Karpas-422 (cell line): ENCODE measurements at regions not wholly inside any gene's neighbourhood (a gene's known extent, or its start where the extent isn't known, plus 50 kb on each side); places are given as distances from the start of the nearest gene placed in this dataset.

Experiments
- DNase-seq: peaks from one replicate; pipeline ENCODE4 v3.0.0-alpha.2; 2015
- H2AFZ ChIP-seq: fragments of 200-600 bp; sonication (generic); 2 replicates; pipeline ENCODE4 v1.6.1; 2014; ENCODE audit warnings: antibody characterized with exemption, low read length, mixed read lengths
- H3K27ac ChIP-seq: fragments of 200-600 bp; sonication (generic); 2 replicates; pipeline ENCODE4 v1.5.1; 2014; ENCODE audit warnings: mild to moderate bottlenecking, low read length, moderate library complexity
- H3K27me3 ChIP-seq: fragments of 200-600 bp; sonication (generic); 2 replicates; pipeline ENCODE4 v1.6.1; 2014; ENCODE audit warnings: low read length, mixed read lengths
- H3K36me3 ChIP-seq: fragments of 200-600 bp; sonication (generic); 2 replicates; pipeline ENCODE4 v1.6.1; 2014; ENCODE audit warnings: low read length, mixed read lengths; ENCODE audit not compliant: insufficient read depth
- H3K4me1 ChIP-seq: fragments of 200-600 bp; sonication (generic); 2 replicates; pipeline ENCODE4 v1.6.1; 2014; ENCODE audit warnings: mild to moderate bottlenecking, low read length, mixed read lengths
- H3K4me2 ChIP-seq: fragments of 200-600 bp; sonication (generic); 2 replicates; pipeline ENCODE4 v1.6.1; 2014; ENCODE audit warnings: low read length, low read depth, mild to moderate bottlenecking; ENCODE audit not compliant: poor library complexity, severe bottlenecking
- H3K4me3 ChIP-seq: fragments of 200-600 bp; sonication (generic); 2 replicates; pipeline ENCODE4 v1.5.1; 2014; ENCODE audit warnings: mild to moderate bottlenecking, antibody characterized with exemption, low read length, mixed read lengths
- H3K79me2 ChIP-seq: fragments of 200-600 bp; sonication (generic); 2 replicates; pipeline ENCODE4 v1.6.1; 2014; ENCODE audit warnings: mild to moderate bottlenecking, low read length, mixed read lengths
- H3K9ac ChIP-seq: fragments of 200-600 bp; sonication (generic); 2 replicates; pipeline ENCODE4 v1.6.0; 2014; ENCODE audit warnings: low read length
- H3K9me2 ChIP-seq: fragments of 200-600 bp; sonication (generic), shearing (Covaris generic); replicated peaks from 2 replicates; pipeline ENCODE4 v1.6.0; 2014; ENCODE audit warnings: mild to moderate bottlenecking, low read length, moderate library complexity; ENCODE audit not compliant: insufficient read depth
- H3K9me3 ChIP-seq: fragments of 300-700, 200-600 bp; sonication (generic); 2 replicates; pipeline ENCODE4 v1.6.1; 2014; ENCODE audit warnings: low read length, mixed read lengths
- H4K20me1 ChIP-seq: fragments of 200-600 bp; sonication (generic); 2 replicates; pipeline ENCODE4 v1.6.1; 2014; ENCODE audit warnings: mild to moderate bottlenecking, antibody characterized with exemption, low read length, low read depth; ENCODE audit not compliant: insufficient read depth

GRCh38 chr1:188137221-188137620, 1308.5 kb downstream of the PLA2G4A start:
- no peaks in the 10 kb centered on the region for H3K9me2 ChIP-seq
- no peaks in the 10 kb centered on the region for H3K27me3 ChIP-seq
- no peak overlapping the region for H3K4me2 ChIP-seq
- no peak overlapping the region for H3K9ac ChIP-seq
- no peak overlapping the region for H3K27ac ChIP-seq
- no peak overlapping the region for H3K4me3 ChIP-seq
- no peaks in the 10 kb centered on the region for H3K4me1 ChIP-seq
- no peaks in the 10 kb centered on the region for H3K79me2 ChIP-seq
- H3K9me3 ChIP-seq = peaks cover 2% of the 10 kb centered on the region; the same call in 1 of the 2 replicates
- H2AFZ ChIP-seq = no peak overlapping the region
- no peaks in the 10 kb centered on the region for H4K20me1 ChIP-seq
- no peak for DNase-seq
- H3K36me3 ChIP-seq = no peaks in the 10 kb centered on the region

GRCh38 chr1:188140958-188141357, 1312.2 kb downstream of the PLA2G4A start:
- H3K27me3 ChIP-seq = no peaks in the 10 kb centered on the region
- H3K4me3 ChIP-seq = no peak overlapping the region
- no peaks in the 10 kb centered on the region for H4K20me1 ChIP-seq
- H3K9me2 ChIP-seq = no peaks in the 10 kb centered on the region
- DNase-seq = no peak
- H3K4me1 ChIP-seq = no peaks in the 10 kb centered on the region
- H3K4me2 ChIP-seq = no peak overlapping the region
- no peak overlapping the region for H2AFZ ChIP-seq
- H3K79me2 ChIP-seq = no peaks in the 10 kb centered on the region
- H3K9ac ChIP-seq = no peak overlapping the region
- H3K9me3 ChIP-seq = peaks cover 2% of the 10 kb centered on the region; the same call in 1 of the 2 replicates
- no peak overlapping the region for H3K27ac ChIP-seq
- H3K36me3 ChIP-seq = no peaks in the 10 kb centered on the region

GRCh38 chr1:188154196-188154595, 1325.4 kb downstream of the PLA2G4A start:
- H3K36me3 ChIP-seq = no peaks in the 10 kb centered on the region
- H3K27me3 ChIP-seq = no peaks in the 10 kb centered on the region
- H3K4me2 ChIP-seq = no peak overlapping the region
- H3K9me3 ChIP-seq = peaks cover 5% of the 10 kb centered on the region; the same call in 1 of the 2 replicates
- H3K4me3 ChIP-seq = no peak overlapping the region
- no peaks in the 10 kb centered on the region for H3K9me2 ChIP-seq
- no peak overlapping the region for H3K27ac ChIP-seq
- no peaks in the 10 kb centered on the region for H3K79me2 ChIP-seq
- H3K9ac ChIP-seq = no peak overlapping the region
- no peaks in the 10 kb centered on the region for H3K4me1 ChIP-seq
- no peak overlapping the region for H2AFZ ChIP-seq
- no peaks in the 10 kb centered on the region for H4K20me1 ChIP-seq
- no peak for DNase-seq

- Histone ChIP-seq H3K36me3 (no peaks in the 10 kb centered on the region), H3K27ac (no peak overlapping the region)
Observed at GRCh38 chr1:188154761-188155160, 1326.0 kb downstream of the PLA2G4A start.

GRCh38 chr1:188155261-188155660, 1326.5 kb downstream of the PLA2G4A start:
- H3K4me1 ChIP-seq = no peaks in the 10 kb centered on the region
- H3K4me2 ChIP-seq = no peak overlapping the region
- DNase-seq = no peak
- no peaks in the 10 kb centered on the region for H3K36me3 ChIP-seq
- no peak overlapping the region for H2AFZ ChIP-seq
- no peaks in the 10 kb centered on the region for H3K27me3 ChIP-seq
- H3K79me2 ChIP-seq = no peaks in the 10 kb centered on the region
- H3K27ac ChIP-seq = no peak overlapping the region
- peaks cover 5% of the 10 kb centered on the region; the same call in 1 of the 2 replicates for H3K9me3 ChIP-seq
- H4K20me1 ChIP-seq = no peaks in the 10 kb centered on the region
- H3K9me2 ChIP-seq = no peaks in the 10 kb centered on the region
- H3K9ac ChIP-seq = no peak overlapping the region
- H3K4me3 ChIP-seq = no peak overlapping the region

More at GRCh38 chr1:188154761-188155160, 1326.0 kb downstream of the PLA2G4A start:
- Histone ChIP-seq H3K4me1 (no peaks in the 10 kb centered on the region), H3K4me3 (no peak overlapping the region), H3K9me3 (peaks cover 5% of the 10 kb centered on the region; the same call in 1 of the 2 replicates), H3K4me2 (no peak overlapping the region), H3K27me3 (no peaks in the 10 kb centered on the region), H4K20me1 (no peaks in the 10 kb centered on the region), H3K9me2 (no peaks in the 10 kb centered on the region), H3K9ac (no peak overlapping the region), H2AFZ (no peak overlapping the region), H3K79me2 (no peaks in the 10 kb centered on the region)
- DNase-seq = no peak

DNA sequence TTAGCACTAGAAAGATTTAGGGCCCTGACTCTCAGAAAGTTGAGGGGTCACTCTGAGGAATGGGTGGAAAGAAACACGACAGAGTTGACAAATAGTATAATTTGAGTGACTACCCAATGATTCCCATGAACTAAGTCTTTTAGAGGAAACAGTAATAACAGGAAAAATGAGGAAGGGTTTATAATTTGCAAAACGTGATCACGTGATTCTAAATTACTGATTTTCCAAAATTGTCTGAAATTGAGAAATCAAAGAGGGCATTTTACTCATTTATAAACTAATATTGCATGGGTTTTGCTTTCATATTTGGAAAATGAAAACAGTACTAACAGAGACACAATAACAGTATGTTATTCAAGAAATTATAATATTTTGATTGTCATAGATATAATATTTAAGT, 1335.7 kb downstream of the PLA2G4A start:
- Histone ChIP-seq H3K9me2 (no peaks in the 10 kb centered on the region), H3K9me3 (no peaks in the 10 kb centered on the region), H3K36me3 (no peaks in the 10 kb centered on the region), H3K27me3 (no peaks in the 10 kb centered on the region), H3K27ac (no peak overlapping the region), H4K20me1 (no peaks in the 10 kb centered on the region), H3K79me2 (no peaks in the 10 kb centered on the region), H2AFZ (no peak overlapping the region), H3K9ac (no peak overlapping the region), H3K4me2 (no peak overlapping the region), H3K4me3 (no peak overlapping the region), H3K4me1 (no peaks in the 10 kb centered on the region)
- DNase-seq = no peak

- no peaks in the 10 kb centered on the region for H3K9me3 ChIP-seq
- no peaks in the 10 kb centered on the region for H3K9me2 ChIP-seq
- H3K27me3 ChIP-seq = no peaks in the 10 kb centered on the region
- H3K27ac ChIP-seq = no peak overlapping the region
- no peaks in the 10 kb centered on the region for H3K79me2 ChIP-seq
- no peaks in the 10 kb centered on the region for H3K4me1 ChIP-seq
- H3K36me3 ChIP-seq = no peaks in the 10 kb centered on the region
- H3K4me3 ChIP-seq = no peak overlapping the region
- H4K20me1 ChIP-seq = no peaks in the 10 kb centered on the region
- H2AFZ ChIP-seq = no peak overlapping the region
- H3K9ac ChIP-seq = no peak overlapping the region
- DNase-seq = no peak
- H3K4me2 ChIP-seq = no peak overlapping the region
Observed at GRCh38 chr1:188166654-188167053, 1337.9 kb downstream of the PLA2G4A start.

DNA sequence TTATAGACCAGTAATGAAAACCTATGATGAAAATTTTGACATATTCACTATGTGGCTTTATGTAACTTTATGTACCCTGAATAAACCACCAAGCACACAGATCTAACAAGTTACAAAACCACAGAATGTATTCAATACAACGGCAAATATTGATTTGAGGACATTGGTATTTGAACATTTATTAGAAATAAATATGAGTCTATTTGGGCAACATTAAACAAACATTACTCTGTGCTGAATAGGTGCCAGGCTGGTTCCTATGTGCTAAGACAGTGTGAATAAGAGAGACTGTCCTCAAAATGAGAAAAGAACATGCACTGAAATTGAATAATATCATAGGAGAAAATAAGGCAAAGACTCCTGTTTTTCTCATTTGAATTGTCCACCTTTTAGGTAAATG, 1341.2 kb downstream of the PLA2G4A start:
- peaks cover 3% of the 10 kb centered on the region; the same call in 1 of the 2 replicates for H3K9me3 ChIP-seq
- H3K9ac ChIP-seq = no peak overlapping the region
- no peak overlapping the region for H3K4me2 ChIP-seq
- H3K79me2 ChIP-seq = no peaks in the 10 kb centered on the region
- H2AFZ ChIP-seq = no peak overlapping the region
- no peaks in the 10 kb centered on the region for H4K20me1 ChIP-seq
- no peaks in the 10 kb centered on the region for H3K36me3 ChIP-seq
- no peak overlapping the region for H3K27ac ChIP-seq
- H3K9me2 ChIP-seq = no peaks in the 10 kb centered on the region
- H3K4me3 ChIP-seq = no peak overlapping the region
- no peaks in the 10 kb centered on the region for H3K4me1 ChIP-seq
- no peak for DNase-seq
- no peaks in the 10 kb centered on the region for H3K27me3 ChIP-seq

GRCh38 chr1:188170411-188170810, 1341.7 kb downstream of the PLA2G4A start:
- Histone ChIP-seq H3K27ac (no peak overlapping the region), H3K4me3 (no peak overlapping the region), H3K9ac (no peak overlapping the region), H4K20me1 (no peaks in the 10 kb centered on the region), H3K79me2 (no peaks in the 10 kb centered on the region), H2AFZ (no peak overlapping the region), H3K4me1 (no peaks in the 10 kb centered on the region), H3K36me3 (no peaks in the 10 kb centered on the region), H3K9me2 (no peaks in the 10 kb centered on the region), H3K27me3 (no peaks in the 10 kb centered on the region), H3K4me2 (no peak overlapping the region), H3K9me3 (peaks cover 3% of the 10 kb centered on the region; the same call in 1 of the 2 replicates)
- DNase-seq = no peak
